CD4-positive, alpha-beta T cell (primary cell): ENCODE measurements at regions not wholly inside any gene's neighbourhood (a gene's known extent, or its start where the extent isn't known, plus 50 kb on each side); places are given as distances from the start of the nearest gene placed in this dataset.

Experiments
- ATAC-seq: fragments of 200-7000 bp; cut with Tn5 transposase; one replicate; pipeline ENCODE4 v1.10.0; 2022; ENCODE audit warnings: mild to moderate bottlenecking; ENCODE audit not compliant: poor library complexity
- CTCF ChIA-PET: fragments of 350-600 bp; sonication (Branson Sonifier 250); formaldehyde crosslinking; loops from one replicate; lab custom pipeline; 2021; ENCODE audit warnings: antibody characterized with exemption, inconsistent platforms; lab: Charles Lee
- POLR2A ChIA-PET: fragments of 350-600 bp; sonication (Branson Sonifier 250); formaldehyde crosslinking; loops from one replicate; lab custom pipeline; 2021; ENCODE audit warnings: antibody characterized with exemption, inconsistent platforms; lab: Charles Lee
- DNase-seq, 14 experiments: peaks; one replicate each; pipeline ENCODE4 v3.0.0-alpha.2; 2013 to 2020; ENCODE audit warnings: mixed read lengths in 2 of 14
- H3K27ac ChIP-seq, 2 donors: one replicate each; pipeline versions ENCODE4 v1.5.1 to v1.7.0; 2013; ENCODE audit warnings: low read length in 2 of 2, low read depth in 1 of 2, mild to moderate bottlenecking in 1 of 2
- H3K27me3 ChIP-seq, 2 experiments: 1 replicate in 1 of 2; 2 replicates in 1 of 2; pipeline versions ENCODE4 v1.6.1 to v1.7.0; 2013; ENCODE audit warnings: low read length in 2 of 2, control low read depth in 1 of 2, mild to moderate bottlenecking in 1 of 2, moderate library complexity in 1 of 2; ENCODE audit not compliant: insufficient read depth in 2 of 2, control insufficient read depth in 1 of 2
- H3K36me3 ChIP-seq: one replicate; pipeline ENCODE4 v1.6.1; 2013; ENCODE audit warnings: low read length, control low read depth; ENCODE audit not compliant: insufficient read depth
- H3K4me1 ChIP-seq: one replicate; pipeline ENCODE4 v1.6.1; 2013; ENCODE audit warnings: low read length, control low read depth; ENCODE audit not compliant: insufficient read depth
- H3K4me3 ChIP-seq: one replicate; pipeline ENCODE4 v1.5.1; 2013; ENCODE audit warnings: mild to moderate bottlenecking, low read length, moderate library complexity
- H3K9me3 ChIP-seq, 2 experiments: 1 replicate in 1 of 2; 2 replicates in 1 of 2; pipeline versions ENCODE4 v1.6.1 to v1.7.0; 2013; ENCODE audit warnings: low read length in 2 of 2, mild to moderate bottlenecking in 2 of 2, control low read depth in 1 of 2, moderate library complexity in 1 of 2; ENCODE audit not compliant: control insufficient read depth in 1 of 2, insufficient read depth in 1 of 2
- H3K27ac Mint-ChIP-seq: one replicate; pipeline ENCODE4 v1.8.0; 2020; ENCODE audit warnings: mixed read lengths
- H3K27me3 Mint-ChIP-seq: one replicate; pipeline ENCODE4 v1.8.0; 2021; ENCODE audit warnings: mixed read lengths
- H3K36me3 Mint-ChIP-seq: one replicate; pipeline ENCODE4 v1.8.0; 2021; ENCODE audit warnings: low read depth, mixed read lengths
- H3K4me1 Mint-ChIP-seq: one replicate; pipeline ENCODE4 v1.8.0; 2021; ENCODE audit warnings: low read depth, mixed read lengths
- H3K4me3 Mint-ChIP-seq: one replicate; pipeline ENCODE4 v1.8.0; 2020; ENCODE audit warnings: mild to moderate bottlenecking, mixed read lengths
- H3K9me3 Mint-ChIP-seq: one replicate; pipeline ENCODE4 v1.8.0; 2020; ENCODE audit warnings: mixed read lengths
- intact Hi-C, 2 experiments: fragments of 100-400 bp; cut with DNase I in 1 of 2; cut with micrococcal nuclease in 1 of 2; formaldehyde crosslinking; loops; one replicate each; pipeline versions ENCODE4 v1.15.1 to v1.9.0; 2023 to 2025; cut with DNase I, micrococcal nuclease
- TF ChIP-seq, protein P1 (sequence below): fragments of 200-600 bp; IDR thresholded peaks from one replicate; pipeline ENCODE4 v1.8.0; 2022; ENCODE audit warnings: antibody characterized with exemption, mild to moderate bottlenecking

DNA sequence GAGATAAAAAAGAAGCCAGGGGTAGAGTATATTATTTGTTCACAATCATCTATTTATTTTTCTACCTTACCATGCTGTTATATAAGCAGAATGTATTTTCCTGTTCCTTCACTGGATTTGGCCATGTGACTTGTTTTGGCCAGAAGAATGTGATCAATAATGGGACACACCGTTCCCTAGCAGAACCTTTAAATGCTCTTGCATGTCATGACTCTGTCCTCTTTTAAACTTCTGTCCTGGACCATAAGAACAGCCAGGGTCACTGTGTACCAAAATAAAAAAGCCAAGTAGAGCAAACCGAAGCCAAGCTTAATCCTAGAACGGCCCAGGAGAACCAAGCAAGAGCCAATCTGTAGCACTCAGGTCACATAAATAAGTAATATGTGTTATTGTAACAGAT lies 1682.4 kb downstream of the LRRC4C start:
- no peaks in the 10 kb centered on the region for H3K36me3 Mint-ChIP-seq
- H3K27me3 Mint-ChIP-seq, result no peaks in the 10 kb centered on the region
- no peak for ATAC-seq
- no peaks in the 10 kb centered on the region for H3K9me3 Mint-ChIP-seq
- no peaks in the 10 kb centered on the region for H3K27me3 ChIP-seq
- H3K4me1 ChIP-seq, result no peaks in the 10 kb centered on the region
- TF ChIP-seq, protein P1, sequence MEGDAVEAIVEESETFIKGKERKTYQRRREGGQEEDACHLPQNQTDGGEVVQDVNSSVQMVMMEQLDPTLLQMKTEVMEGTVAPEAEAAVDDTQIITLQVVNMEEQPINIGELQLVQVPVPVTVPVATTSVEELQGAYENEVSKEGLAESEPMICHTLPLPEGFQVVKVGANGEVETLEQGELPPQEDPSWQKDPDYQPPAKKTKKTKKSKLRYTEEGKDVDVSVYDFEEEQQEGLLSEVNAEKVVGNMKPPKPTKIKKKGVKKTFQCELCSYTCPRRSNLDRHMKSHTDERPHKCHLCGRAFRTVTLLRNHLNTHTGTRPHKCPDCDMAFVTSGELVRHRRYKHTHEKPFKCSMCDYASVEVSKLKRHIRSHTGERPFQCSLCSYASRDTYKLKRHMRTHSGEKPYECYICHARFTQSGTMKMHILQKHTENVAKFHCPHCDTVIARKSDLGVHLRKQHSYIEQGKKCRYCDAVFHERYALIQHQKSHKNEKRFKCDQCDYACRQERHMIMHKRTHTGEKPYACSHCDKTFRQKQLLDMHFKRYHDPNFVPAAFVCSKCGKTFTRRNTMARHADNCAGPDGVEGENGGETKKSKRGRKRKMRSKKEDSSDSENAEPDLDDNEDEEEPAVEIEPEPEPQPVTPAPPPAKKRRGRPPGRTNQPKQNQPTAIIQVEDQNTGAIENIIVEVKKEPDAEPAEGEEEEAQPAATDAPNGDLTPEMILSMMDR, result no peak
- H3K4me1 Mint-ChIP-seq, result no peaks in the 10 kb centered on the region
- H3K9me3 ChIP-seq, result no peaks in the 10 kb centered on the region
- no peak for DNase-seq
- intact Hi-C loops, result no loop called here
- ChIA-PET POLR2A (no interaction called here), CTCF (no interaction called here)
- no peaks in the 10 kb centered on the region for H3K36me3 ChIP-seq
- H3K27ac ChIP-seq, result no peak overlapping the region
- no peak overlapping the region for H3K4me3 ChIP-seq
- H3K27ac Mint-ChIP-seq, result no peak overlapping the region
- no peak overlapping the region for H3K4me3 Mint-ChIP-seq

DNA sequence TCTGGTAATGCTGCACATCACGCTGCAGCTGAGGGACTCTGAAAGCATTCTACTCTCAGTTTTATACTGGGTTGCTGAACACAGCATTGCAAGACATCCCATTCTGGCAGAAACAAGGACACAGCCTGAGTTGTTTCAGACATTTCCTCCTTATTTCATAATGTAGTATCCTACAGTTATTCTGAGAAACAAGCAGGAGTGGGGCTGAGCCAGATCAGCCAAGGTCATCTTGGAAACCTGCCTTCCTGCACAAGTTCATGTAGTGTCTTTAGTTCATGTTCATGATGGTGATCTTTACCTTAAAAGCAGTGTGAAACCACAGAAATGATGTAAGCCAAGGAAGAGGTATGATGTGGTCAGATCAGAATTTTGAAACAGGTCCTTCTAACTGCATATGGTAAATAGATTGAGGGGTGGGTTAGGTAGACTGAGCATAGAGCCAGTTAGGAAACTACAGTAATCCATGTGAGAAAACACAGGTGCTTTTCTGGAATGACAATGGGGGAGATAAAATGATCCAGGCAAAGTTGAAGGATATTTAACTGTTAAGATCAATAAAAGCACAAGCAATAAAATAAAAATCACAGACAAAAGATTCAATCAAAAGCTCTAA lies 1686.8 kb downstream of the LRRC4C start:
- Histone ChIP-seq H3K9me3 (no peaks in the 10 kb centered on the region), H3K27me3 (no peaks in the 10 kb centered on the region), H3K27ac (no peak overlapping the region), H3K36me3 (no peaks in the 10 kb centered on the region), H3K4me3 (no peak overlapping the region), H3K4me1 (no peaks in the 10 kb centered on the region)
- DNase-seq, result no peak
- ATAC-seq, result no peak
- H3K4me3 Mint-ChIP-seq, result no peak overlapping the region
- H3K27ac Mint-ChIP-seq, result no peak overlapping the region
- peaks cover 7% of the 10 kb centered on the region for H3K9me3 Mint-ChIP-seq
- H3K27me3 Mint-ChIP-seq, result no peaks in the 10 kb centered on the region
- no peaks in the 10 kb centered on the region for H3K36me3 Mint-ChIP-seq
- TF ChIP-seq, protein P1, result no peak
- ChIA-PET POLR2A (no interaction called here), CTCF (no interaction called here)
- intact Hi-C loops, result no loop called here
- no peaks in the 10 kb centered on the region for H3K4me1 Mint-ChIP-seq

DNA sequence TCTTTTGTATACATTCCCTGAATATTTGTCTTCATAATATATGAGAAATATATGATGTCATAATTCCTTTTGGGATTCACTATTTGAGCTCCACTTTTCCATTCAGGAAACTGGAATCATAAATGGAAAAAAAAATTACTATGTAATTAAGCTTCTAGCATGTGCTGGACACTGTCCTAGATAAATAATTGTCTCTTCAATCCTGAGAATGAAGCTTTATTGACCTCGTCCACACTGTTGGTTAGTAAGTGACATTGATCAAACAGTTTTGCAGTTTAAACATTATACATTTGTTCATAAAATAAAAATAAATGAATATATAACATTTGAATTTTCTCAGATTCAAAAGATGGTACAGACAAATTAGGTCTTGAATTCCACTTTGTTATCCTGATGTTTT lies 1691.2 kb downstream of the LRRC4C start:
- Histone ChIP-seq H3K36me3 (no peaks in the 10 kb centered on the region), H3K27me3 (no peaks in the 10 kb centered on the region), H3K9me3 (peaks cover 4% of the 10 kb centered on the region in 2 experiments), H3K4me1 (no peaks in the 10 kb centered on the region), H3K27ac (no peak overlapping the region), H3K4me3 (no peak overlapping the region)
- CTCF ChIA-PET, result no interaction called here
- no peak for ATAC-seq
- TF ChIP-seq, protein P1, result no peak
- H3K4me1 Mint-ChIP-seq, result no peaks in the 10 kb centered on the region
- H3K36me3 Mint-ChIP-seq, result no peaks in the 10 kb centered on the region
- H3K4me3 Mint-ChIP-seq, result no peak overlapping the region
- POLR2A ChIA-PET, result no interaction called here
- H3K27ac Mint-ChIP-seq, result no peak overlapping the region
- no peak for DNase-seq
- H3K9me3 Mint-ChIP-seq, result peaks cover 15% of the 10 kb centered on the region
- intact Hi-C loops, result no loop called here
- H3K27me3 Mint-ChIP-seq, result no peaks in the 10 kb centered on the region
